Mucosa of descending colon (tissue), 3 donors: ENCODE measurements at regions not wholly inside any gene's neighbourhood (a gene's known extent, or its start where the extent isn't known, plus 50 kb on each side); places are given as distances from the start of the nearest gene placed in this dataset.

Source experiments
- ATAC-seq: fragments of 200-7000 bp; cut with Tn5 transposase; one replicate; pipeline ENCODE4 v1.9.1; 2020; ENCODE audit warnings: mild to moderate bottlenecking, moderate library complexity
- DNase-seq, 3 donors: peaks; one replicate each; pipeline ENCODE4 v3.0.0-alpha.2; 2020
- H3K36me3 ChIP-seq: fragments of 200-600 bp; one replicate; pipeline ENCODE4 v1.8.0; 2021; ENCODE audit warnings: low read depth, mild to moderate bottlenecking
- H3K4me1 ChIP-seq: fragments of 200-600 bp; one replicate; pipeline ENCODE4 v1.8.0; 2021; ENCODE audit warnings: low read depth, mild to moderate bottlenecking
- H3K4me3 ChIP-seq: fragments of 200-600 bp; one replicate; pipeline ENCODE4 v1.8.0; 2021; ENCODE audit warnings: mild to moderate bottlenecking
- H3K9me3 ChIP-seq: fragments of 200-600 bp; one replicate; pipeline ENCODE4 v1.8.0; 2021; ENCODE audit warnings: mild to moderate bottlenecking
- CTCF ChIP-seq: fragments of 200-600 bp; IDR thresholded peaks from one replicate; pipeline ENCODE4 v1.8.0; 2022; ENCODE audit warnings: antibody characterized with exemption, mild to moderate bottlenecking
- intact Hi-C, 2 donors: fragments of 100-400 bp; cut with DNase I in 1 of 2; cut with micrococcal nuclease in 1 of 2; formaldehyde crosslinking; loops; one replicate each; pipeline versions ENCODE4 v1.11.0 to v1.11.1; 2022; cut with DNase I, micrococcal nuclease
- donor health status: DM: no; HTN: no; CAD: no; lungs with moderate emphysema.
- donor health status: DM: no; HTN: no; CAD: no.
- donor health status: DM: no; HTN: yes; CAD: no.

- no peaks in the 10 kb centered on the region for H3K4me1 ChIP-seq
- intact Hi-C loops = no loop called here
- DNase-seq (peak in 1 of 3 donors; percentile 11), ATAC-seq (peak; percentile 84)
- H3K4me3 ChIP-seq = no peak overlapping the region
- no peaks in the 10 kb centered on the region for H3K36me3 ChIP-seq
- TF ChIP-seq CTCF = no peak
- no peaks in the 10 kb centered on the region for H3K9me3 ChIP-seq
Observed at GRCh38 chr1:81032973-81033425, 767.7 kb upstream of the ADGRL2 start.

GRCh38 chr1:81032374-81032773, 768.4 kb upstream of the ADGRL2 start:
- no peak for ATAC-seq
- no peak for DNase-seq
- no peak for TF ChIP-seq CTCF

GRCh38 chr1:81030441-81030840, 770.3 kb upstream of the ADGRL2 start:
- intact Hi-C loops = no loop called here
- Histone ChIP-seq H3K4me3 (no peak overlapping the region), H3K36me3 (no peaks in the 10 kb centered on the region), H3K4me1 (no peaks in the 10 kb centered on the region), H3K9me3 (no peaks in the 10 kb centered on the region)
- ATAC-seq = no peak
- DNase-seq = no peak
- no peak for TF ChIP-seq CTCF

More at GRCh38 chr1:81032374-81032773, 768.4 kb upstream of the ADGRL2 start:
- Histone ChIP-seq H3K36me3 (no peaks in the 10 kb centered on the region), H3K4me3 (no peak overlapping the region), H3K9me3 (no peaks in the 10 kb centered on the region), H3K4me1 (no peaks in the 10 kb centered on the region)
- intact Hi-C loops = no loop called here

- DNase-seq (no peak), ATAC-seq (no peak)
- Histone ChIP-seq H3K36me3 (no peaks in the 10 kb centered on the region), H3K4me1 (no peaks in the 10 kb centered on the region), H3K9me3 (no peaks in the 10 kb centered on the region), H3K4me3 (no peak overlapping the region)
- intact Hi-C loops = no loop called here
- TF ChIP-seq CTCF = no peak
Observed at GRCh38 chr1:81029266-81029665, 771.5 kb upstream of the ADGRL2 start.

- H3K9me3 ChIP-seq = no peaks in the 10 kb centered on the region
- H3K4me1 ChIP-seq = no peaks in the 10 kb centered on the region
- no peak for TF ChIP-seq CTCF
- DNase-seq (no peak), ATAC-seq (no peak)
- no peaks in the 10 kb centered on the region for H3K36me3 ChIP-seq
- H3K4me3 ChIP-seq = no peak overlapping the region
- intact Hi-C loops = no loop called here
Observed at GRCh38 chr1:81023187-81023724, 777.5 kb upstream of the ADGRL2 start.

- no peaks in the 10 kb centered on the region for H3K9me3 ChIP-seq
- no peaks in the 10 kb centered on the region for H3K36me3 ChIP-seq
- H3K4me1 ChIP-seq = no peaks in the 10 kb centered on the region
- H3K4me3 ChIP-seq = no peak overlapping the region
- intact Hi-C loops = no loop called here
- no peak for DNase-seq
- ATAC-seq = no peak
- no peak for TF ChIP-seq CTCF
Observed at GRCh38 chr1:81021134-81021533, 779.6 kb upstream of the ADGRL2 start.
